ENCODE measurements at regions not wholly inside any gene's neighbourhood (a gene's known extent, or its start where the extent isn't known, plus 50 kb on each side); places are given as distances from the start of the nearest gene placed in this dataset.
"Not testable (repeated sequence)": the region's sequence is repeated elsewhere in the genome, so short reads cannot be mapped to it uniquely, and the experiment has no call there.

DNA sequence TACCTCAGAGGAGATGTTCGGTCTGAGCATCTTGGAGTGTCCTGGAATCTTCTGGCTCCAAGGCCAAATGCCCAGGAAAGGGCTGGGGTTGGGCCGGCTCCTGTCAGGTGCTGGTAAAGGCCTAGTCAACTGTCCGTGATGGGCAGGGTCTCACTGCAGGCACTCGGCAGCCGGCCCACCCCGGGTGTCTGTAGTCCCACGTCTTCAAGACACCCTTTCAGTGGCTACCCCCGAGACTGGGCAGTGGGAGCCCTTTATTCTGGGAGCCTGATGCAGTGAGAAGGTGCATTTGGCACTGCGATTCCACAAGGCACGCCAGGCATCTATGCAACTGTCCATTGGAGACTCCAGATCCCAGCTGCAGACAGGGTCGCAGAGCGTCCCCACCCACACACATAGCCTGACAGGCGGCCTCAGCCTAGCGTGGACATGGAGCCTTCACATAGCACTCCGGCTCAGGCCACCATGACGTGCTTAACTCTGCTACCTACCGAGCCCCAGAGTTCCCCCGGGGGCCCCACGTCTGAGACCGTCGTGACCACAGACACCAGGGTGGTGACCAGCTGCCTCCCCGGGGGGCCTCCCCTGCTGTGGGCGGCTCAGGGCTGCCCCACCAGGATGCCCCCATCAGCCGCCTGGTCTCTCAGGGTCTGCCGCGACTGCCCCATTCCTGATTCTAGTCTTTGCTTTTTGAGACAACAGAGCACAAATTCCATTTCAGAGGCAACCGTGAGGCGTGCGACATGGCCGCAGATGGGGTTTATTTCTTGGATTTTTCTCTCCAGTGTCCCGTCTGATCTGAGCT is 331.8 kb upstream of the SFSWAP start:
- DNase-seq, result no peak

DNA sequence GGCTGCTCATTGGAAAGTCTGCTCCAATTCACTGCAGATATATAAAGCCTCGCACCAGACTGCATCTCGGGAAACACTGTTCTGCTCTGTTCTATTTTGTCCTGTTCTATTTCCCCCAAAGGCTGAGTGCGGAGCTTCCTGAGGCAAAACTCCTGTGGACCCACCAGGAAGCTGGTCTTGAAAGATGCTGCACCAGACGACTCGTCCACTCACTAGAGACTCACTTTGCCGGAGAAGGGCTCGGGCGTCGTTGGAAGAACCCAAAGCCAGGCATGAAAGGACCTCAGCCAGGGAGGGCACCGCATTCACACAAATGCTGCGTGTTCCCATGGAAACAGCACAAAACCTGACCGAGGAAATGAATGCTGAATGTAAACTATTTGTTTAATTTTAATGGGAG is 331.2 kb upstream of the SFSWAP start:
- no peak for DNase-seq

DNA sequence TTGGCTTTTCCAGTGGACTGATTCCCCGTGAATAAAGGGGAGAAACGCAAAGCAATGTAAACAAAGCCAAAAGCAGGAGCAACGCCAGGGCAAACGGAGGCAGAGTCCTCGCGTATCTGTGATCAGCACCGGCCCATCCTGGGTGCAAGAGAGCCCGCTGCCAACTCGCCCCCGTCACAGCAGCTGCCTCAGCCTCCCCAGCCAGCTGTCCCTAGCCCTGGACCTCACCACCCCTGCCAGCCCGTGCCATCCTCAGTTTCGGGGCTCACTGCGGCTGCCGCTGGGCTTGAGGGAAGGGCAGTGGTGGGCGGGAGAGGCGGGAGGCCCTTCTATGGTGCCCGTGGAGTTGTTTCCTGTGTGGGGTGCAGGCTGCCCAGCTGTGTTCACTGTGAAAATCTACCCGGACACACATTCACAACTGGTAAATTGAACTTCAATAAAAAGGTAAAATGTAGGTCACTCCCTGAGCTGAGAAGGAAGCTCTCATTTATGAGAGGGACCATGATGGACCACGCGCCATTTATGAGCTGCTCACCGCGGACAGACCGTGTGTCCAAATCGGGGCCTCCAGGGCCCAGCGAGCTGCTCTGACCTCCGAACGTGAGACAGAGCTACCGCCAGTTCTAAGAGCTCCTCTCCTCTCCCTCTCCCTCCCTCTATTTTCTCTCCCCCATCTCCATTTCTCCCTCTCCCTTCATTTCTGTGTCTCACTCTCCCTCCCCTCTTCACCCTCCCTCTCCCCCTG is 330.5 kb upstream of the SFSWAP start:
- DNase-seq, result no peak

DNA sequence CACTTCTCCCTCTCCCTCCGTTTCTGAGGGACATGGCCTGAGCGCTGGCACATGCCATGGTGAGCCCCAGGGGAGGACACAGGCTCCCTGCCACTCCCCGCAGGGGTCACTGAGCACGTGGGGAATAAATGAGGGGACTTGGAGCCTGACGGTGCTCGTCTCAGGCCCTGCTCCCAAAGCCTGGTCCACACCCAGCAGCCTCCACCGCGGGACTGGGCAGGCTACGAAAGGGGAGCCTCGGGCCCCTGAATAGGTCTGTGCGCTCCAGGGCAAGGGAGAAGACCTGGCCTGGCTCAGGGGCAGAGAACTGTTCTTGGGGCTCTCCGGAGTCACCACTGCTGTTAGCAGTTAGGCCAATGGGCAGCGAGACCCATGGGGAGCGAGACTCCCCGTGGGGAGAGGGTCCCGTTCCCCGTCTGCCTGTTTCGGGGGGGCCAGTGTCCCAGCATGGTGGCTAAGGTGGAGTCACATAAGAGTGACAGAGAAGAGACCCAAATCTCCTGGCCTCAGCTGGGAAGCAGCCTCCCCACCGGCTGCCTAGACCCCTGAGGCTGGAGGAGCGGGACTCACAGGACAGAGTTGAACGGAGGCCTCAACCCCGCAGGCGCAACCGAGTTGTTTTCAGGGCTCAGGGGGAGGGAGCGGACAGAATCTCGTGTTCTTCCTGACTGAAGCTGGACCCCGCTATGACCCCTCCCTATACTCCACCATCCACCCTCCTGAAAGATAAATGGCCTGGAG is 329.8 kb upstream of the SFSWAP start:
- DNase-seq, result no peak

DNA sequence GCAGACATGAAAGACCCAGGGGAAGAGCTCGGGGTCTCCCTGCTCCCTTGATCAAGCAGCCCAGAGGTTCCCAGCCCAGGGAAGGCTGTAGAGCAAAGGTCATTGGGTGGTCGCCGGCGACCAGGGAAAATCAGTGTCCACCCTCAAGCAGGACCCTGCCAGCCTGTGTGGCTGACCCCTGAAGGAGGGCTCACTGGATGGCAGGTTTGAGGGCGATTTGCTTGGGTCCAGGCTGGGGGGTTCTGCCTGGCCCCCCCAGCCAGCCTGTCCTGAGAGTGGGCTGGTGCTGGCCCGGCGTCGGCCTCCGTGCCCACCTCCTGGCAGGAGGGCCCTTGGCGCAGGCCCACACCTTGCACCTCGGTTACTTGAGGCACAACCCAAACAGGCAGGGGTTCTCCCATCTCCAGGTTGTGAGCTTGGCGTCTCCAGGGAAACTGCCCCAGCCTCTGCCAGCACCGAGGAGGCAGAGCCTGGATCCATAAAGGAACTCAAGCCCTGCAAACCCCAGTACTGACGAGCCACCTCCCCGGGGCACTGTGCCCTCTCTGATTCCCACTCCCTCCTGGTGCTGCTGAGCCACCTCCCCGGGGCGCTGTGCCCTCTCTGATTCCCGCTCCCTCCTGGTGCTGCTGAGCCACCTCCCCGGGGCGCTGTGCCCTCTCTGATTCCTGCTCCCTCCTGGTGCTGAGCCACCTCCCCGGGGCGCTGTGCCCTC is 329.0 kb upstream of the SFSWAP start:
- no peak for DNase-seq

DNA sequence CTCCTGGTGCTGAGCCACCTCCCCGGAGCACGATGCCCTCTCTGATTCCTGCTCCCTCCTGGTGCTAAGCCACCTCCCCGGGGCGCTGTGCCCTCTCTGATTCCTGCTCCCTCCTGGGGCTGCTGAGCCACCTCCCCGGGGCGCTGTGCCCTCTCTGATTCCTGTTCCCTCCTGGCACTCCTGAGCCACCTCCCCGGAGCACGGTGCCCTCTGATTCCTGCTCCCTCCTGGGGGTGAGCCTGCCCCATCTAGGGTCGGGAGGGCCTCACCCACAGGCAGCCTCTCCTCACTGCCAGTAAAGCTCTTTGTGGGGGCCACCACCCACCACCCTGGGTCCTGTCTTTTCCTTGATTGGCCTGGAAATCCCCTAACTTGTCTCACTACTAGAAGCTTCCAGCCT is 327.6 kb upstream of the SFSWAP start:
- DNase-seq, result no peak

DNA sequence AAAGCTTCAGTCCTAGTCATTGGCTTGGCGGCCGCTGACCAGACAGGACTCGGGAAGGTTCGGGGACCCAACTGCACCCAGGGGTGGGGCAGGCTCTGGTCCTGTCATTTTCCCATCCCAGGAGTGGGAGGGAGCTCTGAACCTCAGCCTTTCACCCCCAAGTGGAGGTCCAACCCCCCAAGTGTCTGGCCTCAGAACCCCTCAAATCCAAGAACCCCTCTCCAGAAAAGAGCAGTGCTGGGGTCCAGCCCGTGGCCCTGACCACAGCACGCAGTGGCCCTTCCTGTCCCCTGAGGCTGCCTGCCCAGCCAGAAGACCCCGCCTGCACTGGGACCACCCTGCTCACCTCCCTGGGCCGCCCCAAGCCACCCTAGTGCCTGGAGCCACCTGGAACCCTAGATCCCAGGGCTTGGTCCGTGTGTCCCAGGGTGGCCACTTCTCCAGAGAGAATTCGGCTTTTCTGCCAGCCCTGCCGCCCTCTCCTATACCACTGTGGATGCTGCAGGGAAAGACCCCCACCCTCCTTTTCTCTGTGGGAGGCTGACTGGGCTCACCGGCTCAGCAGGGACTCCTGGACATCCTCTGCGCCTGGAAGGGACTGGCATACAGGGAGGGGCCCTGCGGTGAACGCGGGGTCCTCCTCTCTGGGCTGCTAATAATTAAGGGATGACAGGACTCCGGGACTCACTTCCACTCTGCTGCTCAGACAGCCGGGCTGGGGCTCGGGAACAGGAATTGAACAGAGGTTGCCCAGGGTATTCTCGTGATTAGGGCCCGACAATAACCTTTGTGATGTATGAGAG is 326.9 kb upstream of the SFSWAP start:
- DNase-seq, result no peak

DNA sequence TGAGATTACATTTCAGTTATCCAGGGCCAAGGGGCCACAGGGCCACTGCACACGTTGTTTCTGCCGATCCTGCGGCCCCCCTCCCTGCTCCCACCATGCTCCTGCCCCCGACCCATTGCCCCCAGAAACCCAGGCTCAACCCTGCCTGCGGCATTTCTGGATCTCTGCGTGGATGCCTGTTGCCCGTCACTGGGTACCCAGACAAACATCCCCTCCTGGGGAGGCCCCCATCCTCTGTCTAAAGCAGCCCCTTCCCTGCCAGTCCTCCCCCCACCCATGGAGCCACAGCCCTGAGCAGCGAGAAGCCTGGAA is 326.4 kb upstream of the SFSWAP start:
- DNase-seq, result no peak

DNA sequence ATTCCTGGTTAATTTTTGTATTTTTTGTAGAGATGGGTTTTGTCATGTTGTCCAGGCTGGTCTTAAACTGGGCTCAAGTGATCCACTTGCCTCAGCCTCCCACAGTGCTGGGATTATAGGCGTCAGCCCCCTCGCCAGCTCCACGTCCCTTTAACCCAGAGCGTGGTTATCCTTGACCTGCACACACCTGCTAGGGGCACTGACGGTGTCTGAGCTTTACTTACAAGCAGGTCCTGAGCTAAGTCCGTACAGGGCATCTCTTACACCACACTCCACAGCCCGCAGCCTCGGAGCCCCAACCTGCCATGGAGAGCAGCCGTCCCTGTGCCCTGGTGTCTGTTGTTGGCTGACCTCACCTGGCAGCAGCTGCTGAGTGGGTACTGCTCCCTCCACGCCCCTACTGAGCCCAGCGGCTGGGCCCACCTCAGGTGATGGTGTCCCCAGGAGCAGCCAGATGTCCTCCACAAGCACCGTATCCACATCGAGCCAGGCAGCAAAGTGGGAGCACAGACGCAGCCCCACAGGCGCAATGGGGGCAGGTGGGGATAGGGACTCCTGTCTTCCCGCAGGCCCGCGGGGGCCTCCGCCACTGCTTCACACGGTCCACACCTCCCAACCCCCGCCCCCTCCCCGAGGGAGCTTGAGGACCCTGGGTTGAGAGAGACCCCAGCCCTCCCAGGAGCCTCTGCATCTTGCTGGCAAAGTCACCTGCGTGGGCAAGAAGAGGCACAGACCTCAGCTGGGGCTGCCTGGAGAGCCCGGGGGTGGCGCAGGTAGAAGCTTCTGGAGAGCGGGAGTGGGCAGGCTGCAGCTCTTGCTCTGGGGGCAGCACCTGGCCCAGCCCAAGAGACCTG is 325.4 kb upstream of the SFSWAP start:
- DNase-seq, result no peak

DNA sequence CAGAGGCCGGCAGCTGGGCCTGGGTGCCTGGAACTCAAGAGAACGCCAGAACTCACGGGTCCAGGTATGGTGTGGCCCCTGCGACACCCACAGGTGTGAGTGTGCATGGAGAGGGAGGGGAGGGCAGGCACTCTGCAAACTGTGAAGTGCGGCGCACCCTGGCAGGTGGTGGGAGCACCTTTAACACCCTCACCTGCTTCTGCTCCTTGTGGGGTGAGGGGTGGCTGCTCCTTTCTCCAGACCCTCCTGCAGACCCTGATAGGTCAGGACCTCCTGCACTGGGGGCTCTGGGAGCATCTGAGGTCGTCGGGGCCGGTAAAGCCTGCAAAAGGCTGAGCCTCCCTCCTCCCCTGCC is 324.7 kb upstream of the SFSWAP start:
- no peak for DNase-seq

DNA sequence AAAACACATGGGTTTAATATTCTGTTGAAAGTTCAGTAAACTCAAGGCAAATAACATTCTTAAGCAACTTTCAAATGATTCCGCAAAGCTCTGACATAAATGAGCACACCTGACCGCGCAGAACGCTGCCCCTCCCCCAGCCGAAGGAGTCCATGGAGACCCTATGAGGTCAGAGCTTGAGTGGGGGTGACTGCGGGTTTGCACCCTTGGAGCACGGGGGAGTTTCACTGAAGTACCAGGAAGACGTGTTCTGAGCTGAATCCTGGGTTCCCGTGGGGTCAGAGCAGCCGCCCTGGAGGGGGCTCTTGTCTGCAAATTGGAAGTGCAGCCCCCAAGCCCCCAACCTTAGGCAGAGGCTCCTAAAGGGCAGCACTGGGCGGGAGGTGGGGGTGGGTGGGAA is 324.1 kb upstream of the SFSWAP start:
- DNase-seq, result no peak

DNA sequence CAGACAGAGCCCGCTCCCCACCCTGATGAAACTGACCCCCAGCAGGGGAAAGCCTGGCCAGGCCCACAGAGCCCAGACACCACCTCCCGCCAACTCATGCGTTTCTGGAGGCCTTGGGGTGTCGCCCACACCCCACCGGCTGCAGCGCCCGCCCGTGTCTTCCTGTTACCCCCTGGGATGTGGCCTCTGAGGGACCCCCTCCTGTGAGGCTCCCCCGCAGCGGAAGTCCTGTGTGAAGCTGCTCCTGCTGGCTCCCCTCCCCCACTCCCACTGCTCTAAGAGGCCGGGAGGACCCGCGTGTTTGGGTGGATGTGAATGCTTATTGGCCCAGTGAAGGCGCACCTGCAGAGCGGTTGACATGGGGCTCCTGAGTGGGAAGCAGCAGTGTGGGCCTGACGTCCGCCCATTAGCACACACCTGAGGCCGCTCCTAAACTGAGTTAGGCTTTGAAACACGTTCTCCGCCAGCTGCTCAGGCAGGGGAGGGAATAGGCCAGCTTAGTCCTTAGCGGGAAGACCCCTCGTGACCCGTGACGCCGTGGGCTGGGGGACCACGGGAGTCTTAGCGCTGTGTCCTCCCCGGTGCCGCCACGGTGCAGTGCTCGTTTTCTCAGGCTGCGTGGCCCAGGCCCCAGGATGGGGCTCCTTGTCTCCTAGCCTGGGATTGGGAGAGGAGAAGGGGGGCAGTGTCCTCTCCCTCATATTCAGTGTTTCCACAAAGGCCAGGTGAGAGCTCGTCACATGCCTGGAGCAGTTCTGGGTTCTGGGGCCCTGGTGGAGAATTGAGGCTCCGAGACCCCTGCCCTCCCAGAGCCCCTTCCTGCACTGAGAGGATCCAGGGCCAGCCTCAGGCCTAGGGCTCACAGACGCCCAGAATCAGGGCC is 323.4 kb upstream of the SFSWAP start:
- no peak for DNase-seq

DNA sequence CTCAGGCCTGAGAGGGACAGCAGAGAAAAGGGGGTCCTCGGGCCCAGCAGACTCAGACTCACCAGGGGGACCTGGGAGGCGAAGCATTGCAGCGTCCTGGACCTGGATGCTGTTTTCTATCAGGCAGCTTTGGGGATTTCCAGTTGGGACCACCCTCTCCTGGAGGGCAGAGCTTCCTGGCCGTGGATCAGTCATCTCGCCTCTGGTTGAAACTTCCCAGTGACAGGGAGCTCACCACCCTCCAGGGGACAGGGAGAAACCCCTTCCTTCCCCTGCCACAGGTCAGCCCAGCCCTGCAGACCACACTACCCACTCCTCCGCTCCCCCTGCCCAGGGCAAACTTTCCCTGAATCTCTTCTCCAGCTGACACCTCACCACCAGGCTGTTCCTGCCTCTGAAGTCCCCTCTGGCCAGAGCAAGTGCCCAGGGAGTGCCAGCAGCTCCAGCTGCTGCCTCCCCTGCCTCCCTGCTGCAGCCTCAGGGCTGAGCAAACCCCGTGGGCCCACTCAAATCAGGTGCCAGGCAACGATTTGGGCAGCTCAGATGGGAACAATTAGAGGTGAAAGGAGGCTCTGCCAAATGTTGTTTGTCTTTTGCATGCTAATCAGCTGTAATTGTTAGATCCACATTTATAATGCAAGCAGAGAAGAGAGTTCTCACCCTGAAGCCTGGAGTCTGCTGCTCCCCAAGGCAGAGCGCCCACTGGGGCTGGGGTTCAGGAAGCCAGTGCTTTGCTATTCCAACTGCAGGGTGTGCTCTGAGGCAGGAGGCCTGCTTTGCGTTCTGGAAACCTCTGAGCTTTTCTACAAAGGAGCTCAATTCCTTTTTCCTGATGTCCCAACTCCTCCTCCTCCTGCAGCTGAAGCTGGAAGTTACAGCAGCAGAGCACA is 322.5 kb upstream of the SFSWAP start:
- not testable (repeated sequence) for DNase-seq

DNA sequence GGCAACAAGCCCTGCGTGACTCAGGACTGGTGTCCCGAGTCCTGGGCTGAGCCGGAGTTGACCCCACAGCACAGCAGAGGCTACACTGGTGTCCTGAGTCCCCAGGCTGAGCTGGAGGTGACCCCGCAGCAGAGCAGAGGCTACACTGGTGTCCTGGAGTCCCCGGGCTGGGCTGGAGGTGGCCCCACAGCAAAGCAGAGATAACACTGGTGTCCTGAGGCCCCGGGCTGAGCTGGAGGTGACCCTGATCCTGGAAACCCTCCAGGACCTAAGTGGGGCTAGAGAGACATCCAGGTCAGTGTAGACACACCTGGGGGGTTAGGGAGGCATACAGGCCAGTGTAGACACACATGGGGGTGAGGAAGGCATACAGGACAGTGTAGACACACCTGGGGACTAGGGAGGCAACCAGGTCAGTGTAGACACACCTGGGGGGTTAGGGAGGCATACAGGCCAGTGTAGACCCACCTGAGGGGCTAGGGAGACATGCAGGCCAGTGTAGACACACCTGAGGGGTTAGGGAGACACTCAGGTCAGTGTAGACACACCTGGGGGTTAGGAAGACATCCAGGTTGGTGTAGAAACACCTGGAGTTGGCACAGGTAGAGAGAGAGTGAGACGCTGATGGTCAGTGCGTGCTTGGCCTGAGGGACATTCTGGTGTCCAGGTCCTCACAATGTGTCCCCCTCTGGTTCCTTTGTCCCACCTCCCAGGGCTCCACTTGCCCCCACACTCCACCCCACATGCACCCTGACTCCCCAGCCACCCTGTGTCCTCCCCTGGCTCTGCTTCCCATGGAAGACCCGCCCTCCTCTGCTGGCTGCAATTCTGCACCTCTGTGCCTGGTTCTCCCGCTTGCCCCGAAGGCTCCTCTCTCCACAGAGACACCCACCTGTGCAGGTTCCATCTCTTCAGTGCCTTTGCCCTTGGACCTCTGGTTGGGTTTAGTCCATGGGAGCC is 321.6 kb upstream of the SFSWAP start:
- DNase-seq, result no peak

DNA sequence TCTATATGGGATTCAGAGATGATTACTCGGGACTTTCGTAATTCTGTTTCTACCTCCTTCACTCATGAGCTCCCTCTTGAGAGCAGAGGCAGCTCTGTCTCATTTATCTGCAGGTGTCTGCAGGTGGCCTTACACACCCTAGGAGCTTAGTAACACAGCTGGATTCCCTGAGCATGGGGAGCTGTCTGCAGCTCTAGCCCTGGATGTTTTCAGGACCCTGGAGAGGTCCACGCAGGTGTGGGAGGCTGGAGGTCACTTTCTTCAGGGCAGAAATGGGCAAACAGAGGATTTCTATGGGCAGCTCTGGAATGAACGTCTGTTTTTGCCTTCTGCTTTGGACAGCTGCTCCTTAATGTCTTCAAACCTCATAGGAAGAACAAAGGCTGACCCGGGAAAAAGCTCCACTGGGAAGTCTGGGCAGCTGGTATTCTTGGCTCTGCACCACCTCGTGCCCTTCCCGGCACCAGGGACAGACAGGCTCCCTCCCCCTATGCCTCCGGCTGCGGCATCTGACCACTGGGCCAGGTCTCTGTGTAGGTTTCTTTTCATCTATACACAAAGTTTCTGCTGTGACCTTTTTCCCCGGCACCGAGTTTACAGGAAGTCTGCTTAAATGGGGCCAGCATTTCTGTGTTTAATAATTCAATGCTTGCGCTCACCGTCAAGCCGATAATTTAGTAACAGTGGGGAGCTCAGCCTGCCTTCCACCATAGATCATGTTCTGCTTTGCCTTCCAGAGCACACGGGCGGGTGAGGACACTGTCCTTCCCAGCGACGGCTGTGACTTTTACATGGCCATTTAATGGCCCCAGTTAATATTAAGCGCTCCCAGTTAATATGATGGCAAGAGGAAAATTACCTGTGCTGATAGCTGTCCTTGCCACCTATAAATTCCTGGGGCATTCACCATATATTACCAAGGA is 320.2 kb upstream of the SFSWAP start:
- no peak for DNase-seq

DNA sequence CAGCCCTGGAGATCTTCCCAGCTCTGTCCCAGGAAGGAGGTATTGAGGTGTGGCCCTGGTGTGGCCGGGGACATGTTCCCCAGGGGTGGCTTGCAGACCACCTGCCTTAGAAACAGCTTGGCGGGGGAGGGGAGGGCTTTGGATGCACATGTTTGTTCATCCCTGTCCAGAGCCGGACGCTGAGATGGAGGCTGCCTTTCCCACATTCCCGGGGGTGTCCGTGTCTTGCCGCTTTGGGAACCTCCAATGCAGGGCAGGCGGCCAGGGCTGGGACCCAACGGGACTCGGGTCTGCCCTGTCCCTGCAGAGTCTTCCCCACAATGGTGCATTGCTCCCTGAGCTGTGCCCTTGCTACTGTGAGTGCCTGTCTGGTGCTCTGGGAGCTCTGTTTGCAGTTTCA is 319.5 kb upstream of the SFSWAP start:
- DNase-seq, result no peak

All from skin of body (tissue), 1 donor.